HL-60 (cell line): ENCODE measurements at regions not wholly inside any gene's neighbourhood (a gene's known extent, or its start where the extent isn't known, plus 50 kb on each side); places are given as distances from the start of the nearest gene placed in this dataset.

Experiments used
- DNase-seq, 2 experiments: peaks; one replicate each; pipeline ENCODE4 v3.0.0-alpha.2; 2010 to 2020; ENCODE audit warnings: low read depth in 1 of 2, low spot score in 1 of 2
- H3K27ac ChIP-seq: fragments of 250-450 bp; sonication (Bioruptor Pico); replicated peaks from 2 replicates; pipeline ENCODE4 v1.5.1; 2020; ENCODE audit warnings: mild to moderate bottlenecking, moderate library complexity
- H3K27me3 ChIP-seq: fragments of 250-450 bp; sonication (Bioruptor Pico); 2 replicates; pipeline ENCODE4 v1.5.1; 2021; ENCODE audit warnings: mild to moderate bottlenecking, moderate library complexity; ENCODE audit not compliant: insufficient read depth, poor library complexity, severe bottlenecking
- H3K4me3 ChIP-seq: replicated peaks from 2 replicates; pipeline ENCODE4 v1.5.1; 2011; ENCODE audit warnings: mild to moderate bottlenecking, control low read depth, low read length; ENCODE audit not compliant: insufficient read depth
- GABPA ChIP-seq: IDR thresholded peaks from 2 replicates; pipeline ENCODE4 v1.6.1; 2012; ENCODE audit warnings: low read depth
- POLR2AphosphoS5 ChIP-seq: IDR thresholded peaks from 2 replicates; pipeline ENCODE4 v1.6.1; 2012; ENCODE audit warnings: low read depth
- SPI1 ChIP-seq: IDR thresholded peaks from 2 replicates; pipeline ENCODE4 v1.6.1; 2012; ENCODE audit warnings: low read depth, mild to moderate bottlenecking, borderline replicate concordance
- TF ChIP-seq, protein P1 (sequence below): IDR thresholded peaks from one replicate; pipeline ENCODE4 v1.5.1; 2011; ENCODE audit warnings: low read length, control low read depth, inconsistent platforms; ENCODE audit not compliant: insufficient read depth
- TF ChIP-seq, protein P2 (sequence below): IDR thresholded peaks from 2 replicates; pipeline ENCODE4 v1.6.1; 2012; ENCODE audit warnings: low read depth; ENCODE audit not compliant: insufficient replicate concordance

DNA sequence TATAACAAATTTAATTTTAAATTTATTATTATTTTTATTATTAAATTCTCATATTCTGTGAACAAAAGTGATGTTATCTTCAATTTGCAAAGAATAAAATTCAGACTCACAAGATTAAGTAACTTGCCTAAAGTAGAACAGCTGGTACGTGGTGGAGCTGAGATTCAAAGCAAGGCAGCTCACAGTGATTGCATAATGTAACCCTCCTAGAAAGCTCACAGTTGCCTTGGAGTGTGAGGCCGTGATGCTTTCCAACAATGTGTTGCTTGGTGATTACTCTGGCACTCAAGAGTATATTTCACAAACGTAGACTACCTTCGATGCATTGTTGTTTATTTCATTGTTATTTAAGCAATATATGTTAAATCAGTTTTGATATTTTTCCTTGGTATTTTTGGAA is 1039.2 kb upstream of the PABPC4L start:
- TF ChIP-seq SPI1, result no peak
- TF ChIP-seq, protein P1, sequence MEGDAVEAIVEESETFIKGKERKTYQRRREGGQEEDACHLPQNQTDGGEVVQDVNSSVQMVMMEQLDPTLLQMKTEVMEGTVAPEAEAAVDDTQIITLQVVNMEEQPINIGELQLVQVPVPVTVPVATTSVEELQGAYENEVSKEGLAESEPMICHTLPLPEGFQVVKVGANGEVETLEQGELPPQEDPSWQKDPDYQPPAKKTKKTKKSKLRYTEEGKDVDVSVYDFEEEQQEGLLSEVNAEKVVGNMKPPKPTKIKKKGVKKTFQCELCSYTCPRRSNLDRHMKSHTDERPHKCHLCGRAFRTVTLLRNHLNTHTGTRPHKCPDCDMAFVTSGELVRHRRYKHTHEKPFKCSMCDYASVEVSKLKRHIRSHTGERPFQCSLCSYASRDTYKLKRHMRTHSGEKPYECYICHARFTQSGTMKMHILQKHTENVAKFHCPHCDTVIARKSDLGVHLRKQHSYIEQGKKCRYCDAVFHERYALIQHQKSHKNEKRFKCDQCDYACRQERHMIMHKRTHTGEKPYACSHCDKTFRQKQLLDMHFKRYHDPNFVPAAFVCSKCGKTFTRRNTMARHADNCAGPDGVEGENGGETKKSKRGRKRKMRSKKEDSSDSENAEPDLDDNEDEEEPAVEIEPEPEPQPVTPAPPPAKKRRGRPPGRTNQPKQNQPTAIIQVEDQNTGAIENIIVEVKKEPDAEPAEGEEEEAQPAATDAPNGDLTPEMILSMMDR, result no peak
- TF ChIP-seq GABPA, result no peak
- TF ChIP-seq POLR2AphosphoS5, result no peak
- TF ChIP-seq, protein P2, sequence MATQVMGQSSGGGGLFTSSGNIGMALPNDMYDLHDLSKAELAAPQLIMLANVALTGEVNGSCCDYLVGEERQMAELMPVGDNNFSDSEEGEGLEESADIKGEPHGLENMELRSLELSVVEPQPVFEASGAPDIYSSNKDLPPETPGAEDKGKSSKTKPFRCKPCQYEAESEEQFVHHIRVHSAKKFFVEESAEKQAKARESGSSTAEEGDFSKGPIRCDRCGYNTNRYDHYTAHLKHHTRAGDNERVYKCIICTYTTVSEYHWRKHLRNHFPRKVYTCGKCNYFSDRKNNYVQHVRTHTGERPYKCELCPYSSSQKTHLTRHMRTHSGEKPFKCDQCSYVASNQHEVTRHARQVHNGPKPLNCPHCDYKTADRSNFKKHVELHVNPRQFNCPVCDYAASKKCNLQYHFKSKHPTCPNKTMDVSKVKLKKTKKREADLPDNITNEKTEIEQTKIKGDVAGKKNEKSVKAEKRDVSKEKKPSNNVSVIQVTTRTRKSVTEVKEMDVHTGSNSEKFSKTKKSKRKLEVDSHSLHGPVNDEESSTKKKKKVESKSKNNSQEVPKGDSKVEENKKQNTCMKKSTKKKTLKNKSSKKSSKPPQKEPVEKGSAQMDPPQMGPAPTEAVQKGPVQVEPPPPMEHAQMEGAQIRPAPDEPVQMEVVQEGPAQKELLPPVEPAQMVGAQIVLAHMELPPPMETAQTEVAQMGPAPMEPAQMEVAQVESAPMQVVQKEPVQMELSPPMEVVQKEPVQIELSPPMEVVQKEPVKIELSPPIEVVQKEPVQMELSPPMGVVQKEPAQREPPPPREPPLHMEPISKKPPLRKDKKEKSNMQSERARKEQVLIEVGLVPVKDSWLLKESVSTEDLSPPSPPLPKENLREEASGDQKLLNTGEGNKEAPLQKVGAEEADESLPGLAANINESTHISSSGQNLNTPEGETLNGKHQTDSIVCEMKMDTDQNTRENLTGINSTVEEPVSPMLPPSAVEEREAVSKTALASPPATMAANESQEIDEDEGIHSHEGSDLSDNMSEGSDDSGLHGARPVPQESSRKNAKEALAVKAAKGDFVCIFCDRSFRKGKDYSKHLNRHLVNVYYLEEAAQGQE, result no peak
- H3K4me3 ChIP-seq, result no peak overlapping the region
- DNase-seq, result no peak
- H3K27me3 ChIP-seq, result no peaks in the 10 kb centered on the region
- H3K27ac ChIP-seq, result no peak overlapping the region

DNA sequence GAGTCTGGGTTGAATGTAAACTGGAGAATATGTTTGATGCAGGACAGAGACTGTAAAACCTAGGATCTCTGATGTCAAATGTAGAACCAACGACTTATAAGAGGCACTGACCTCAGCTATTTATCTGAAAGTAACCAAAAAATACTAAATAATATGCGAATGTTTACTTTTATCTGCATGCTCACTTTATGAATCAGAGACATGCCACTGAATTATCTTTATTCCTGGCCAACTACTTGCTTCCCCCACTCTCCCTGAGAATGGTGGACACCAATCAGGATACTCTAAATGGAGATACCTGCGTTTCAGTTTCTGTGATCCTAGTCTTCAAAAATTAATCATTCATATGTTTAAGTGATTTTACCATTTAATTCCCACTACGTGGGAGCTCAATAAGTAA is 1038.4 kb upstream of the PABPC4L start:
- no peak for TF ChIP-seq SPI1
- TF ChIP-seq POLR2AphosphoS5, result no peak
- TF ChIP-seq, protein P2, result no peak
- TF ChIP-seq GABPA, result no peak
- TF ChIP-seq, protein P1, result no peak
- H3K4me3 ChIP-seq, result no peak overlapping the region
- no peak overlapping the region for H3K27ac ChIP-seq
- DNase-seq, result no peak
- H3K27me3 ChIP-seq, result no peaks in the 10 kb centered on the region

- no peaks in the 10 kb centered on the region for H3K27me3 ChIP-seq
- TF ChIP-seq SPI1 (no peak), GABPA (no peak), POLR2AphosphoS5 (no peak)
- TF ChIP-seq, protein P1, result no peak
- TF ChIP-seq, protein P2, result no peak
Observed at GRCh38 chr4:135238940-135239339, 1037.4 kb upstream of the PABPC4L start.

More at GRCh38 chr4:135238940-135239339, 1037.4 kb upstream of the PABPC4L start:
- no peak for DNase-seq
- Histone ChIP-seq H3K4me3 (no peak overlapping the region), H3K27ac (no peak overlapping the region)
